GM21576 (cell line): ENCODE measurements at regions not wholly inside any gene's neighbourhood (a gene's known extent, or its start where the extent isn't known, plus 50 kb on each side); places are given as distances from the start of the nearest gene placed in this dataset.

ENCODE experiments used
- ATAC-seq: cut with Tn5 transposase; IDR thresholded peaks from one replicate; pipeline ENCODE4 v1.9.1; 2021; ENCODE audit warnings: mild to moderate bottlenecking, moderate library complexity; ENCODE audit not compliant: unreplicated experiment

DNA sequence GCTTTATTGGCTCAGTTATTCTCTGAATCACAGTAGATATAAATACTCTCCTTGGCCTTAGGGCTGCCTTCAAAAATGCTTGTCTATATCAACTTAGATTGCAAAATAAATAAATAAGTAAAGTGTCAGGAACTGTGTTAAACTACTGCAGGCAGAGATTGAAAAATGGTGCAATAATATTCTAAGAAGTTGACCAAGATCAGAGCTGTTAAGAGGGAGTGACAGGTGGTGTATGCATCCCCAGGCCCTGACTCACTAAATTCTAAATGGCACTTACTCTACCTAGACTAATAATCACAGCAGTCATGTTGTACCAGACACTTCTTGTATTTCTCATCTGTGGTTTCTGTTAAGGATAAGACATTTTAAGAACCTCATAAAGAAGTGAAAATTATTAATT lies 235.1 kb upstream of the SPOCK3 start:
- no peak for ATAC-seq

DNA sequence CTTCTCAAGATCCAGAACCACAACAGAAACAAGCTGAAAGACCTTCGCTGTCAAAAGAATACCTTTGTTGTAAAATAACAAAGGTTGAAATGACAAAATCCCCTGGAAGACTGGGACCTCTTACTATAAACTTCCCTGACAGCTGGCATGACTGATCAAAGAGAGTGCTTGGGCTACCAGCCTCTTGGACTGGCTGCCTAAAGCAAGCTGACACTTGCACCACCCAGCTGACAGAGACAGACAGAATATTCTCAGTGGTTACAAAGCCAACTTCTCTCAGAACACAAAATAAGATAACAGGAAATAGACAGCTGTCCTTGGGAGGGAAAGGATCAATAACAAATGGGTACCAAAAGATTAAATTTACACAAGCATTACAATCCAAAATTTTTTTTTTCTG lies 241.7 kb upstream of the SPOCK3 start:
- no peak for ATAC-seq

DNA sequence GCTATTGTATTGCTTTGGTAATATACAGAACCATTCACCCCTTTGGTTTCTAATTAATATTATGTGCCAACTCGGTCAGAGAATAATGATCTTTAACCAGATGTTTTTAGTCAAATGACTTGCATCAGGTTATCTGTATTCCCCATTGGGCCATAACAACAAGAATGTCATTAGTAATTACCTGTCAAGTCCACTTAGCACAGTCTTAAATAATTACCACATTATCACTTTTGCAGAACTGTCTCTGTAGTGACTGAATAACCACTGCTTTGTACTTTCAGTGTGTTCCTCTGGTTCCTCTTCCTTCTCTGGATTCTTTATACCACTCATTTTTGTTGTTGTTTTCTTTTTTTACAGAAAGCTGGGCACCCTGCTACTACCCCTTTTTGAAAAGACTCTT lies 257.7 kb upstream of the SPOCK3 start:
- ATAC-seq: no peak

DNA sequence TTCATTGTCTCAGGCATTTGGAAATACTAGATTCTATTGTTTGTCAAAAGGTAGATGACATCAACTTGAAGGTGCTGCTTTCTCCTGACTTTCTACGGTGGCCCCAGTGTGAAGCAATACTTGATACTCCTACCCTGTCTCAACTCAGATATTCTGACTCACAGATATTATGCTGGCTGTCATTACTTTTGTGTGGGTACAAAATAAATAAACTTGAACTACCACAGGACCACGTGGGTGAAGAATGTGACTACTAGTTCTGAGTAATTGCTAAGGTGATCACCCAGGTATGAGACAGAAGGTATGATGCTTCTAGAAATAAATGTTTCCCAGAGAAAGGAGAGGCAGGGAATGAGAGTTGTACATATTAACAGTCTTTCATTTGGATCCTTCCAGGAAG lies 275.3 kb upstream of the SPOCK3 start:
- ATAC-seq: no peak

DNA sequence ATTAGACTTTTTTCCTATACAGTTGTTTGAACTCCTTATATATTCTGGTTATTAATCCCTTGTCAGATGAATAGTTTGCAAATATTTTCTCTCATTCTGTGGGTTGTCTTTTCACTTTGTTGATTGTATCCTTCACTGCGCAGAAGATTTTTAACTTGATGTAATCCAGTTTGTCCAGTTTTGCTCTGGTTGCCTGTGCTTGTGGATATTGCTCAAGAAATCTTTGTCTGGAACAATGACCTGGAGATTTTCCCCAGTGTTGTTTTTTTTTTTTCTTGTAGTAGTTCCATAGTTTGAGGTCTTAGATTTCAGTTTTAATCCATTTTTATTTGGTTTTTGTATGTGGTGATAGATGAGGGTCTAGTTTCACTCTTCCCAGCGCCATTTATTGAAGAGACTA lies 289.8 kb upstream of the SPOCK3 start:
- ATAC-seq: no peak

DNA sequence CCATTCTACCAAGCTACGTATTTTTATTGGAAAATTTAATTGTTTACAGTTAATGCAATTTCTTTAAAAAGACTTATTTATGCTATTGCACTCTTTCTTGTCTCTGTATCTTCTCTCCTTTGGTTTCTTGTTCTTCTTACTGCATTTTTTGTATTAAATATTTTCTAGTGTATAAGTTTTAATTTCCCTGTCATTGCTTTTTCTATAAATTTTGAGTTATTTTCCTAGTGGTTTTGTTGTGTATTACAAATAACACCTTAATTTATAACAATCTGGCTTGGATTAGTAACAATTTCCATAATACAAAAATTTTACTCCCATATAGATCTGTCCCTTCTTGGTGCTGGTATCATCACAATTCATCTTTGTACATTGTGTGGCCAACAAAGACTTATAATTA lies 303.5 kb upstream of the SPOCK3 start:
- no peak for ATAC-seq

DNA sequence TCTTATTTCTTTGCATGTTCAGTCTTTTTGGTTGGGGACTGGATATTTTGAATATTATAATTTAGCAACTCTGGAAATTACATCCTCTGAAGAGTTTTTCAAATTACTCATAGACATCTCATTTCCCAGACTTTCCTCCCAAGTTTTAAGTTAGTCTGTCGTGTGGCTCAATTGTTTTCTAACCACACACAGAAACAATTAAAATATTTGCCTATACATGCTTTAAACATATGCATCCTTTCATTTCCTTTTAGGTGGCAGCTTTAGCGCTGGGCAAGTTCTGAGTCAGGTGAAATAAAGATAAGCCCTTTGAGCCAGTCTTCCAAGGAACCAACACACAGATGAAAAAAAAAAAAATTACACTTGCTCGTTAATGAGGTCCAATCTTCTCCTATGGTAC lies 307.0 kb upstream of the SPOCK3 start:
- no peak for ATAC-seq

DNA sequence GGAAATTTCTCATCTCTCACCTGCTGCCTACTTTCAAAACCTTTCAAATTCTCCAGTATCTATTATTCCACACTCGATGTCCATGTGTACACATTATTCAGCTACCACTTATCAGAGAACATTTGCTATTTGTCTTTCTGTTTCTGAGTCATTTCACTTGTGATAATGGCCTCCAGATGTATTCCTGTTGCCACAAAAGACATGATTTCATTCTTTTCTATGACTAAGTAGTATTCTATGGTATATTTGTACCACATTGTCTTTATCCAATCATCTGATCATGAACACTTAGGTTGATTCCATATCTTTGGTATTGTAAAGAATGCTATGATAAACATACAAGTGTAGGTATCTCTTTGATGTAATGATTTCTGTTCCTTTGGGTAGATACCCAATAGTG lies 310.1 kb upstream of the SPOCK3 start:
- ATAC-seq: no peak

DNA sequence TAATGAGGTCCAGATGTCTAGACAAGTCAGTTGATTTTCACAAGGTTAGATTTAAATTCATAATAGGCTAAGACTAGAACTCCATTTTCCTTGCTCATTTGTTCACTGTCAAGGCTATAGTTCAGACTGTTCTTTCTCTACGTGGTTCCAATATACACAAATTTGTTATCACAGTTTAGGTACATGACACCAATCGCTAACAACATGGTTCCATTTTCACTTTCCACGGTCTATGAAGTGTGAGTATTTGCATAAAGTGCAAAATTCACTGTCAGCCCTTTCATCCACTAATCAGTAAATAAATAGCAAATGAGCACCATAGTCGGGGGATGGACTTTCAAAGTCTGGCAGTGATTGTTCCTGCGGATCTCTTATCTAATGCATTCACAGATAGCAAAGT lies 315.7 kb upstream of the SPOCK3 start:
- ATAC-seq: no peak

DNA sequence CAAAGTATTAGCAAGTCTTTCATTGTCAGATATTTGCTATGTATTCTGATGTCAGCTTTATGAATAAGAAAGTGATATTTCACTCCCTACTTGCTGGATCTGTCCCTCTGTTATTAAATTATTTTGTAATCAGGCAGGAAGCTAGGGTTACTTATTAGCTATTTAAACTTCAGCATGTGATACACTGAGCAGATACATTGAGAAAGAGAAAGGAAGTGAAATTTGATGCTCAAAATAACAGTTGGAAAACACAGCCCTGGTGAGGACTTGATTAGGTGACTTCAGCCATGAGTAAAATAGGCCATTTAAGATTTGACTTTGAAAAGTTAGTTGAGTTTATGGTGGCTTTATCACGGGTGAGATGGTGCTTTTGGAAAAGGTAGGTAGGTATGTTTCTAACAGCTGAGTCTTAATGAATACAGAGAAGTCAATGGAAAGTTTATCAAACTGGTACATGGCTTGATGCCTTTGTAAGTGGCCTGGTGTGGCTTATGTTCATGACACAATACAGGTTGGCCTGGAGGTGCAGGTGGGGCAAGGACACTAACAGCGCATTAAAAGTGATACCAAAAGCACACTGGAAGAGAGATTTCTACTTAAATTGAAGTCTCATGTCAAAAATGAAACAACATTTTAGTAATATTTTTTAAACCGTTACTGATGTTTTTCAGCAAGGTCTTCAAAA lies 321.2 kb upstream of the SPOCK3 start:
- ATAC-seq: peak; percentile 83

DNA sequence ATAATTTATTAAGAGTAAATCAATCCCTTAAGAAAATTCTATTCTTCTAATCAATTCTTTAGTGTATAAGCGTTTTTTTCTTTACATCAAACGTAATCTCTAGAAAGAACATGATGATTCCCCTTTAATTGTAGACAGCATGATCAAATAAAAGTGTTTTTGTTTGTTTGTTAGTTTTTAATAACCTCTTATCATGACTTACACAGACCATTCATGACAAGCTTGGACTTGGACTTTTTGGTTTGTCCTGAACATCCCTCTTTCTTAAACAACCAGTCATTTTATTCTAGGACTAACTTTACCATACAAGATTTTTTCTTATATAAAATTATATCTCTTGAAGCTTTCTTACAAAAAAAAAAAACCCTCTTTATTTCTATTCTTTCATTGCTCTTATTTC lies 344.6 kb upstream of the SPOCK3 start:
- ATAC-seq: no peak

DNA sequence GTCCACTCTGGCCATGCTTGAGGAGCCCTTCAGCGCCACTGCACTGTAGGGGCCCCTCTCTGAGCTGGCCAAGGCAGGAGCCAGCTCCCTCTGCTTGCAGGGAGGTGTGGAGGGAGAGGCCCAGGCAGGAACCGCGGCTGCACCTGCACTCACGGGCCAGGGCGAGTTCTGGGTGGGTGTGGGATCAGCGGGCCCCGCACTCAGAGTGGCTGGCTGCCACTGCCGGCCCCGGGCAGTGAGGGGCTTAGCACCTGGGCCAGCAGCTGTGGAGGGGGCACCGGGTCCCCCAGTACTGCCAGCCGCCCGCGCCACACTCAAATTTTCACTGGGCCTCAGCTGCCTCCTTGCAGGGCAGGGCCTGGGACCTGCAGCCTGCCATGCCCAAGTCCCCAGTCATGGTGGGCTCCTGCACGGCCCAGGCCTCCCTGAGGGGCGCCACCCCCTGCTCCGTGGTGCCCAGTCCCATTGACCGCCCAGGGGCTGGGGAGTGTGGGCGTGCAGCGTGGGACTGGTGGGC lies 347.2 kb upstream of the SPOCK3 start:
- no peak for ATAC-seq

DNA sequence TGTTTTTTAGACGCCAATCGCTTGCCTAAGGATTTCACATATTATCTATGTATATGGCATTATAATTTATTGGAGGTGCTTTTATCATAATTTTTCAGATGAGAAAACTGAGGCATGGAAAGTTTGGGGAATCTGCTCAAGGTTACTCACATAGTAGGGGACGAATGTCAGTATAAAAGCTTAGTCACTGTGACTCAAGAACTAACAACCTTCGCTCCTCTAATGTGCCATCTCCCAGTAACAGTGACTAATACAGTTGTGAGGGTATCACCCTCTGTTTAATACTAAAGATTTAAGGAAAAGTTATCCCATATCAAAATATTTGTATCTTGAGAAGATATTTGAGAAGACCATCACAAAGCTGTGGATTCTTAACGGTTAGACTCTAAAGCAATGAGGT lies 353.1 kb upstream of the SPOCK3 start:
- ATAC-seq: no peak

DNA sequence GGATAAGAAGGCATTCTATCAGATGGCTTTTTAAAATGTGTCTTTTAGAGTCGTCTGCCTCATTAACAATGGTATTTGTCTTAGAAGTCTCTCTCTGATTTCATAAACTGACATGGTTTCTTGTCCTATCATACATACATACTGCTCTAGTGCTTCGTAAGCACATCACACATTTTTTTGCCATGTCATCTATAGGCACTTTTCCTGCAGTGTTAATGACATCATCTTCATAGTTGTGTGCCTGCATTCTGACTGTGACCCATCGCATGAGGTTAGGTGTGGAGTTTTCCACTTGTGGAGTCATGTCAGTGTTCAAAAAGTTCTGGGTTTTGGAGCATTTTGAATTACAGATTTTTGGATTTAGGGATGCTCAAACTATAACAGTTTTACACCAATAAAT lies 361.6 kb upstream of the SPOCK3 start:
- no peak for ATAC-seq

DNA sequence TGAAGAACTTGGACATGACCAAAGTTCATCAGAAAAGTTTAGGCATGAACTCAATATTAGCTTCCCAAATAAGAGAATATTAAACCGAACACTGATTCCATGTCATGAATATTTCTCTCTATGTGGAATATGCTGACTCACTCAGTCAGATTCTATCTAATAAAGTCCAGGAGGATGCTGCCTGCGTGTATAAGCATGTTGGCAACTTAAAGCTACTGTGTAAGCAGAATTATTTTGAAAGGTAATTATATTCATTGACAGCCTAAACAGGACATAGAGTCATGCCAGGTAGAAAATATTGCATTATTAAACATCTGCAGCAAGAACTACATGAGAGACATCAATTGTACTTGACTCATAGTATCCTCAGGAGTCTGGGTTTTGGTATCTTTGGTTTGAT lies 367.9 kb upstream of the SPOCK3 start:
- ATAC-seq: no peak

DNA sequence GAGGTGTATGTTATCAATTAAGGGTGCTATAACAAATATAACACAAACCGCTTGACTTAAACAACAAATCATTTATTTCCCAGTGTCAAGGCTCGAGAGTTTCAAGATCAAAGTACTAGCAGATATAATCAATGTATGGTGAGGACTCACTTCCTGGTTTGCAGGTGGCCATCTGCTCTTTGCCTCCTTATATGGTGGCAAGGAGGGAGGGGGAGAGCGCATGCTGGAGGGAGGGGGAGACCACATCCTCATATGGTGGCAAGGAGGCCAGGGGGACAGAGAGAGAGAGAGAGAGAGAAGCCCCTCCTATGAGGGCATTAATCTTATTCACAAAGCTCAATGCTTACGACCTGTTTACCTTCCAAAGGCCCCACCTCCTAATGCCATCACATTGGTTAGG lies 372.3 kb upstream of the SPOCK3 start:
- ATAC-seq: no peak

DNA sequence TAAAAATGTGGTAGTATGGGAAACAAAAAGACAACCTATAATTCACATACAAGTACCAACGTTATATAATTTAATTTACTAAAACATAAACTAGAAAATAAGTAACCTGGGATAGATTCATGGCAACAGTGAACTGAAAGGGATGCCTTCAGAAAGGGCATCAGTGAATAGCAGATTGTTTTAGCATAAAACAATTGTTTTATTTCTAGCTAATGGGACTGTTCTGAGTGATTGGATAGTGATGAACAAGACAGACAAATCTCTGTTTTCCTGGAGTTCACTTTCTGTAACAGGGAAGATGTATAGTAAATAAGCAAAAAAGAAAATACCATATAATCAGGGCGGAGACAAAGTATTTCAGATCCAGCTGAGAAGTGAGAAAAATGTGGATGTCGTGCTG lies 379.1 kb upstream of the SPOCK3 start:
- ATAC-seq: no peak

DNA sequence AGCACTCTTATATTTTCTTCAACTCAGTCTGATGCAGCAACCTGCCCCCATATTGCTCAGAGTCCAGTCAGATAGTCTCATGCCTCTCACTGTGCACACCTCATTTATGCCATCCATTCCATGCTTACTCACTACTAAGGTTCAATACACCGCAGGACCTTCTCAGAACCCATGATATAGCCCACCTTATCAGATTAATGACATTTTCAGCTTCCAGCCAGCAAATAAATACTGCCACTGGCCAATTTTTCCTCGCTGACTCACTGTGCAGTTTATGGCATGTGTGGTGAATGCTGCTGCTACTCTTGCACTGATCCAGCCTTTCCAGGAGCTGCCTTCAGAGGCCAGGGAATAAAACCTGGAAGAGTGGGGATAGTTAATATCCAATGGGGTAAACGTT lies 380.6 kb upstream of the SPOCK3 start:
- ATAC-seq: no peak

DNA sequence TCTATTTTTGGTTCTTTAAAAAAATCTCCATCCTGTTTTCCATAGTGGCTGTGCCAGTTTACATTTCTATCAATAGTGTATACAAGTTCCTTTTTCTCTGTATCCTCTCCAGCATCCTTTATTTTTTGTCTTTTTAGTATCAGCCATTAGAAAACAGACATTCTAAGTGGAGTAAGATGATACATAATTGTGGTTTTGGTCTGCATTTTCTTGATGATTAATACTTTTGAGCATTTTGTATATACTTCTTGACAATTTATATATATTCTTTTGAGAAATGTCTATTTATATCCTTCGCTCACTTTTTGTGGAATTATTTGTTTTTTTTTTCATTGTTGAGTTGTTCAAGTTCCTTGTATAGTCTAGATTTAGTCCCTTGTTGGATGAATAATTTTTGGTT lies 382.2 kb upstream of the SPOCK3 start:
- no peak for ATAC-seq

DNA sequence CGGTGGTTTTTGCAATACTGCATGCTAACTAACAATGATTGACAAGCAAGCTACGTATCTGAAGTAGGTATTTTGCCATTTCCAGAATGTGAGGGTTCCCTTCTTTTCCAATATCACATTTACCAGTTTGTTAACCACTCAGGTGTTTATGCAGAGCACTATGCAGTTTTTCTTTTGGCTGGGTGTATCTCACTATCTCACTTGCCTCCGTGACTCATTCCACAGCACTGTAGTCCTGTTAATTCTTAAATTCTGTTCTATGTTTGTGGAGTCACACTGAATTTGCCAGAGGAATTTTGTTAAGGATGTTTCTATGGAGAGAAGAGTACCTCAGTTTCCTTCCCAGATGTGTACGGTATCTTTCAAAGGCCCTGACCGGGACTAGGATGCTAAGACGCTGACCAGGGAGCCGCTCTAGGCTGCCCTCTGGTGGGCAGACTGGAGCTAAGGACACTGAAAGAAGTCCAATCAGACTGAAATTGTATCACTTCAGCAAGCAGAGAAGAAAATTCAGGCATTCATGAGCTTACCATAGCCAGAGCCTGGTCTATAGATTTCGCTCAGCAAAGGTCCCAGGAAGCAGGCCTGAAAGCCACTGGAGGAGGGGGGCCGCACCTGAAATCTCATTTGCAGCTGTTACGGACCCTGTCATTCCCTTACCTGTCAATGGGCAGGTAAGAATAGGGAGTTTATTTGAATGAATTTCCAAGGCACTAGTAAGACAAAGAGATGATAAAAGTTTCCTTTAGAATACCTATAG lies 388.4 kb upstream of the SPOCK3 start:
- ATAC-seq: peak; percentile 98

DNA sequence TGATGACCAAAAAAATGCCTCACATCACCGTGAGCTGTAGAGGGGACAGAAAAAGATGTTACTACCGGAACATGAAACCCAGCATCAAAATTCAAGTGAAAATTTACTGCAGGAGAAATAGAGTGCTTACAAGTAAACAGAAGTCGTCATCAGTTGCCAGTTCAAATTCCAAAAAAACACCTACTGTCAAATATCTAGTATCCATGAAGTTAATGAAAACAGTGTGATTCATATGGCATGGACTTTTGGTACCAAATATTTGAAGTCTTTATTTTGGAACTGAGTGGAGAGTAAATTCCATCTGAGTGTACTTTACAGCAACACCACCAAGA lies 388.9 kb upstream of the SPOCK3 start:
- no peak for ATAC-seq

DNA sequence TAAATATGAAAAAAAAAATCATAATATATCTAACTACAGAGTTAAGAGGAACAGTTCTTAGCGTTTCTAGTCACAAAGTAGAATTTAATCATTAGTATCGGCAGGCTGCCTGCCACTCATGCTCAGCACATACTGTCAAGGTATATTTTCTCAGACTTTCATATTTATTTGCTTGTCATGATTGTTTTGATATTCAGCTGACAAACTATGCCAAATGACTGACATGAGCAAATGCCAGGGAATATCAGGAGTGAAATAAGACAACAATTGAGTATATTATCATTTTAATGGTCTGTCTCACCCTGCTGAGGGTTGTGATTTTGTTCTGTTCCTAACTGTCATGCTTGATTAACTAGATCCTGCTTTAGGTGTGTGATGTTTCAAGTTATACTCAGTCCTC lies 395.0 kb upstream of the SPOCK3 start:
- ATAC-seq: no peak

DNA sequence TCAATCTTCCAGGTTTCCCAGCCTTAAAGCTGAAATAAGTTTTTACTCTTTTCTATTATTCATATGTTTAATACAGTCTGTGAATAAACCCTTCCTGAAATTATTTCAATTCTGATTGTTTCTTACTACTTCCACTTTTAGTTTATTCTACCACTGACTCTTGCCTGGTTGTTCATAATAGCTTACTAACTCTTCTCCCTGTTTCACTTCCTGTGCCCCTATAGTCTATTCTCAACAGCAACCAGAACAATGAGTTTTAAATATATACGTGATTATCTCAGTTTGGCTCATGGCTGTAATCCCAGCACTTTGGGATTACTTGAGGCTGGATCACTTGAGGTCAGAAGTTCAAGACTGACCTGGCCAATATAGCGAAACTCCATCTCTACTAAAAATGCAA lies 408.0 kb upstream of the SPOCK3 start:
- no peak for ATAC-seq
